Activated T-cell treated with anti-CD3 and anti-CD28 coated beads, Interleukin-2, amount 50 U/mL, for 24 hours (primary cell): ENCODE measurements at regions not wholly inside any gene's neighbourhood (a gene's known extent, or its start where the extent isn't known, plus 50 kb on each side); places are given as distances from the start of the nearest gene placed in this dataset.

Experiments
- DNase-seq: peaks from one replicate; pipeline ENCODE4 v3.0.0-alpha.2; 2020
- H3K27ac Mint-ChIP-seq: 2 replicates; pipeline ENCODE4 v1.8.0; 2020; ENCODE audit warnings: mild to moderate bottlenecking, mixed read lengths
- H3K27me3 Mint-ChIP-seq: 2 replicates; pipeline ENCODE4 v1.8.0; 2020; ENCODE audit warnings: mixed read lengths
- H3K36me3 Mint-ChIP-seq: 2 replicates; pipeline ENCODE4 v1.8.0; 2020; ENCODE audit warnings: low read depth, mixed read lengths
- H3K4me1 Mint-ChIP-seq: 2 replicates; pipeline ENCODE4 v1.8.0; 2020; ENCODE audit warnings: low read depth, mixed read lengths
- H3K4me3 Mint-ChIP-seq: 2 replicates; pipeline ENCODE4 v1.8.0; 2020; ENCODE audit warnings: mild to moderate bottlenecking, moderate library complexity, mixed read lengths
- H3K9me3 Mint-ChIP-seq: 2 replicates; pipeline ENCODE4 v1.8.0; 2020; ENCODE audit warnings: mixed read lengths

DNA sequence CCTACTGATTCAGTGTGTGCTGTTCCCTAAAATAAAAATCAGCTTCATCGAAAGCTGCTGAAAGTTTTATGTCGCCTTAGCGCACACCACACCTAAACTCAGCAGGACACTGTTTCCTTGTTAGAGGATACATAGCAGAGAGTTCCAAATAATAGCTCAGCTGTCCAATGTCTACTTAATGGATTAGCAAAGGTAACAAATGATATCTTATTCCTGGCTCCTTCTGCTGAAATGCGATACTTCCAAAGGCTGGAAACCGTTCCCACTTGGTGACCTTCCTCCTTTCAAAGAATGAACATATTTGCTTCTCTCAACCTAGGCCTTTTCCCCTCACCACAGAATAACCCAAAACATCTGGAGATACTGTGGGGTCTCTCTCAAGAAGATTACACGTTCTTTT, 189.5 kb upstream of the GMDS start:
- Mint-ChIP-seq H3K4me1 (no peaks in the 10 kb centered on the region), H3K9me3 (no peaks in the 10 kb centered on the region), H3K4me3 (no peak overlapping the region), H3K27ac (no peak overlapping the region), H3K36me3 (no peaks in the 10 kb centered on the region), H3K27me3 (no peaks in the 10 kb centered on the region)
- no peak for DNase-seq

DNA sequence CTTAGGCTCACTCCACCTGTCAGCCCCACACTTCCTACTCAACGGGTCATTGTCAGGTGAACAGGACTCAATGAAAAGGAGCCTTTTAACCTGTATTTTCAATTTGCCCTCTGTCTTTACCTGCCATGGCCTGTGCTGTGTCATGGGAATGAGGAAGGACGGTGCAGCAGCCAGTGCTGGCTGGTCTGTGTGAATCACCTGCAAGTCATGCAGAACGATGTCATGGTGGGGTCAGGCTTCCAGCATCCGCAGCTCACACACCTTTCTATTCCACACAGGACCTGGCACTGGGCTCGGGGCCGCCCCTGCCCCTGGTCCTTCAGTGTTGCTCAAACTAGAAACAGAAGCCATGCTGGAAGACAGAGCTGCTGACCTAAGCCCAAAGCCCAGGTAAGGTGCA, 188.7 kb upstream of the GMDS start:
- H3K27ac Mint-ChIP-seq, result no peak overlapping the region

DNA sequence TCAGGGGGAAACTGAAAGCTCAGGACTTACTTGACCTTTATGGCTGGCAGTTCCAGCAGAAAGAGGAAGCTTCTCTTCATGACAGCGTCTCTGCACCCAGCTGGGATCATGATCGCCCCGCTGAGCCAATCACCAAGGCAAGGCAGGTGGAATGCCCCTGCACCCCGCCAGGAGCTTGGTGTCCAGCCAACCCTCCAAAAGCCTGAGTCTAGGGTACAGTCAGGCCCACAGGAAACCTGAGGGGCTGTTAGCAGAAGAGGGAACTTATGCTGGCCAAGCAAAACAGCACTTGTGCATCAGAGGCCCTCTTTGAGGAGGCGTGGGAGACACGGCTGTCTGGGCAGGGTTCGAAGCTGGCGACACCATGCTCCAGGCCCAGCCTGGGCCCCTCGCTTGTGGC, 188.3 kb upstream of the GMDS start:
- Mint-ChIP-seq H3K27ac (no peak overlapping the region), H3K4me1 (no peaks in the 10 kb centered on the region), H3K36me3 (no peaks in the 10 kb centered on the region), H3K4me3 (no peak overlapping the region), H3K27me3 (no peaks in the 10 kb centered on the region), H3K9me3 (no peaks in the 10 kb centered on the region)
- no peak for DNase-seq

More for the DNA sequence above, 188.7 kb upstream of the GMDS start:
- H3K4me1 Mint-ChIP-seq, result no peaks in the 10 kb centered on the region
- no peaks in the 10 kb centered on the region for H3K9me3 Mint-ChIP-seq
- no peaks in the 10 kb centered on the region for H3K27me3 Mint-ChIP-seq
- DNase-seq, result no peak
- no peaks in the 10 kb centered on the region for H3K36me3 Mint-ChIP-seq
- no peak overlapping the region for H3K4me3 Mint-ChIP-seq

DNA sequence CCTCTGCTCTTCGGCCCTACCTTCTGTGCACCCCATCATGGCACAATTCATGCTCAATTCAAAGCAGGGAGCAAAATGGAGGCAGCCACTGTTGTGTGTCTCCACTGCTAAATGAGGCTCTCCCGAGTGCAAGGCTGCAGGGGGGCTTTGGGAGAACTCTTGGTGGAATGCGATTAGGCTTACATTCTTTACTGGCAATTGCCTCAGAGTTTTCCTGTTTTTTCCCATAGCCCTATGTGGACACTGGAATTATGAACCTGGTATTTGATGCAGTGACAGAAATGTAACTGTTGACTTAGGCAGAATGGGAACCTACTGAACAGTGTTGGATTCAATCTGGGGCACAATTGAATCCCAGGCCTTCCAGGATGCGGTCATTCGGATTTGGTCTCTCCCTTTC, 187.9 kb upstream of the GMDS start:
- no peak overlapping the region for H3K4me3 Mint-ChIP-seq
- H3K9me3 Mint-ChIP-seq, result no peaks in the 10 kb centered on the region
- no peaks in the 10 kb centered on the region for H3K27me3 Mint-ChIP-seq
- no peaks in the 10 kb centered on the region for H3K36me3 Mint-ChIP-seq
- H3K4me1 Mint-ChIP-seq, result no peaks in the 10 kb centered on the region
- DNase-seq, result no peak
- no peak overlapping the region for H3K27ac Mint-ChIP-seq

DNA sequence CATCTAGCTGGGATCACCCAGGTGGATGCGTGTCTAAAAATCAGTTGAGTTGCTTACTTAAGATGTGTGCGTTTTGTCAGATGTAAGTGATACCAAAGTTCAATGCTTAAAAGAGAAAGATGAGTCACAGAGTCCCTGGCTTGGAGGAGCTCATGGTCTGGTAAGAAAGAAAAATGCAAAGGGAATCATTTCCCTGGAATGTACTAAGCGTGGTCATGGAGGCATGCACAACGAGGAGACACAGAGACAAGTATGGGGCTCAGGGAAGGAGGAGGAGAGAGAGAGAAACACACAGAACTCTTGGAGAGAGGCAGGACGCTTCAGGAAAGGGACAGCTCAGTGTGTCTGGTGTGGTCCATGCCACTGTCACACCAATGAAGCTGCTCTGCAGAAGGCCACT, 186.9 kb upstream of the GMDS start:
- Mint-ChIP-seq H3K27ac (no peak overlapping the region), H3K36me3 (no peaks in the 10 kb centered on the region), H3K4me3 (no peak overlapping the region), H3K4me1 (no peaks in the 10 kb centered on the region), H3K9me3 (no peaks in the 10 kb centered on the region), H3K27me3 (no peaks in the 10 kb centered on the region)
- no peak for DNase-seq

DNA sequence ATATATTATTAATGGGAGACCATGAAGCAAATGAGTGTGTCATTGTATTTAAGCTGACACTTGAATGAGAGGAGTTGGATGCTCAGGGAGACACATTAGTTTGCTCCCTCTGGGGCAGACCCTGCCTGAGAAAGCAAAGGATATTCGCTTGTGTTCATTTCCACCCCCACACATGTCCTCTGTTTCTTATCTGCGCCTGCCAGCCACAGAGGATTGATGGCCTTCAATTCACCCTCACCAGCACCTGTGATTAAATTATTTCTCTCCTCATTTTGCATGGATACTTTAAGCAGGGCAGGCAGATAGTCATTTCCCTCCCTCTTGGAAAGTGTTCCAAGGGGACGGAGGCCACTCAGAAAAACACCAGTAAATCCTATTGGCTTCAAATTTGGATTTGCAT, 185.2 kb upstream of the GMDS start:
- no peak overlapping the region for H3K4me3 Mint-ChIP-seq
- H3K9me3 Mint-ChIP-seq, result no peaks in the 10 kb centered on the region

DNA sequence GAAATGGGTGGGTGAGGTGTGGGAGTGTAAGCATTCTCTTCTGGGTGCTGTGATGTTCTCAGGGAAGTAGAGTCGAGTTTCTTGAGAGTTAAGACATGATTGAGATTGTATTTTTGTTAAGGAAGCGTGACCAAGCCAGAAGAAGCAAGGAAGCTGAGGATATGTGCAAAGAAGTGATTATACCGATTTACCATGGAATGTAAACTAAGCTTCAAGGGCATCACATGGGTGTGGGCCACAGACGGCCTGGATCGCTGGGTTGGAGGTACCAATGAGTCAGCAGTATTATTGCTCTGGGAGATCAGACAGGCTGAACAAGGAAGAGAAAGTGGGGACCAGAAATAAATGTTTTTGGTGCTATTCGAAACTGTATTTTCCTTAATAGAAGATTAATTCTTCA, 184.1 kb upstream of the GMDS start:
- H3K27ac Mint-ChIP-seq, result no peak overlapping the region
- H3K4me1 Mint-ChIP-seq, result no peaks in the 10 kb centered on the region
- no peaks in the 10 kb centered on the region for H3K27me3 Mint-ChIP-seq
- no peaks in the 10 kb centered on the region for H3K9me3 Mint-ChIP-seq
- H3K36me3 Mint-ChIP-seq, result no peaks in the 10 kb centered on the region
- no peak for DNase-seq
- H3K4me3 Mint-ChIP-seq, result no peak overlapping the region

More for the DNA sequence above, 185.2 kb upstream of the GMDS start:
- no peaks in the 10 kb centered on the region for H3K36me3 Mint-ChIP-seq
- H3K27me3 Mint-ChIP-seq, result no peaks in the 10 kb centered on the region
- H3K27ac Mint-ChIP-seq, result no peak overlapping the region
- DNase-seq, result no peak
- H3K4me1 Mint-ChIP-seq, result no peaks in the 10 kb centered on the region

DNA sequence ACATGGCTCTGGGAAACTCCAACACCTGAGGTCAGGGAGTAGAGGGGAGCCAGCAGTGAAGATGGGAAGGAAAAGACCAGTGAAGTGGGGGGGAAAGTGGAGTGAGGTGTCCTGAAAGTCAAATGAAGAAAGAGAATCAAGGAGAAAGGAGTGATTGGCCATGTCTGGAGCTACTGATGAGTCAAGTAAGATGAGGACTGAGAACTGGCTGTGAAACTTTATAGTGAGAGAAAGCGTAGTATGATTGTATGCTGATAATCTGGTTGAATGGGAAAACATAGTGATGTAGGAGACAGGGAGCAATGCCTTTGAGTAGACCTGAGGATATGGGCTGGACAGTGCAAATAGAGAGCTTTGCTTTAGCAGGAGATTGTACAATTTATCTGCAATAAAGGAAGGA, 183.6 kb upstream of the GMDS start:
- H3K27me3 Mint-ChIP-seq, result no peaks in the 10 kb centered on the region

DNA sequence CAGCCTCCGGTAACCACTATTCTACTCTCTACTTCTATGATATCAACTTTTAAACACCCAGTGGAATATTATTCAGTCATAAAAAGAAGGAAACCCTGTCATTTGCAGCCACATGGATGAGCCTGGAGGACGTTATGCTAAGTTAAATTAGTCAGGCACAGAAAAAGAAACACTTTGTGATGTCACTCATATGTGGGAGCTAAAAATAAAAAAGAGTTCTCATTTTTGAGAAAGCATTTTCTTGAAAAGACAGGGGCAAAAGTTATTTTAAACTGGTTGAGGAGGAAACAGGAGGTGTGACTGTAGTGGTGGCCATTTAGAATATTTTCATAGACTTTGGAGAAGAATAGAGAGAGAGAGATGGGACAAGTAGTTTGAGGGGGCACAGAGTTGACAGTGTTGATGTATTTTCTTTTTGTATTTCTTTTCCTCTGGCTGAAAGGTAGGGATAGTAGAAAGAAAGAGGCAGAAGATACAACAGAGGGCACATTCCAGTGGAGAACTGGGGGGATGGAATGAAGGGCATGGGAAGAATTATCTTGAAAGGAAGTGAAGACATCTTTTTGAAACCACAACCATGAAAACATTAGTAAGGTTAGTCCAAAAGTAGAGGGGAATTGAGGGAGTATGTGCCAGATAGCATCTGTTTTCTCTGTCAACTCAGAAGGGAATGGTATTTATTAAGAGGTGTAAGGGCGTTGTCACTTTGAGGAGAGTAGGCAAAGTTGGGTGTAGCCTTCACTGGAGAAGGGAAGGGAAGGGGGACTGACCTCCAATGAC, 181.3 kb upstream of the GMDS start:
- Mint-ChIP-seq H3K27me3 (no peaks in the 10 kb centered on the region), H3K36me3 (no peaks in the 10 kb centered on the region), H3K4me3 (no peak overlapping the region), H3K9me3 (no peaks in the 10 kb centered on the region), H3K27ac (no peak overlapping the region), H3K4me1 (no peaks in the 10 kb centered on the region)
- no peak for DNase-seq

More for the DNA sequence above, 183.6 kb upstream of the GMDS start:
- no peak for DNase-seq
- Mint-ChIP-seq H3K36me3 (no peaks in the 10 kb centered on the region), H3K9me3 (no peaks in the 10 kb centered on the region), H3K4me3 (no peak overlapping the region), H3K27ac (no peak overlapping the region), H3K4me1 (no peaks in the 10 kb centered on the region)

DNA sequence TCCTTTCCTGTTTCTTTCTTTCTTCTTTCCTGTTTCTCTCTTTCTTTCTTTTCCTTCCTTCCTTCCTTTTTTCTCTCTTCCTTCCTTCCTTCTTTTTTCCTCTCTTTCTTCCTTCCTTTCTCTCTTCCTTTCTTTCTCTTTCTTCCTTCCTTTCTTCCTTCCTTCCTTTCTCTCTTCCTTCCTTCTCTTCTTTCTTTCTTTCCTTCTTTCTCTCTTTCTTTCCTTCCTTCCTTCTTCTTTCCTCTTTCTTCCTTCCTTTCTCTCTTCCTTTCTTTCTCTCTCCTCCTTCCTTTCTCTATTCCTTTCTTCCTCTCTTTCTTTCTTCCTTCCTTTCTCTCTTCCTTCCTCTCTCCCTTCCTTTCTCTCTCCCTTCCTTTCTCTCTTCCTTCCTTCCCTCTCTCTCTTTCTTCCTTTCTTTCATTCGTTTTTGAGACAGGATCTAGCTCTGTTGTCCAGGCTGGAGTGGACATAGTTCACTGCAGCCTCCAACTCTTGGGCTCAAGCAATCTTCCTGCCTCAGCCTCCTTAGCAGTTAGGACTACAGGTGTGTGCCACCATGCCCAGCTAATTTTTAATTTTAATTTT, 170.8 kb upstream of the GMDS start:
- H3K27ac Mint-ChIP-seq, result no peak overlapping the region
- H3K4me3 Mint-ChIP-seq, result no peak overlapping the region
- H3K27me3 Mint-ChIP-seq, result no peaks in the 10 kb centered on the region
- H3K4me1 Mint-ChIP-seq, result no peaks in the 10 kb centered on the region
- no peak for DNase-seq
- H3K9me3 Mint-ChIP-seq, result no peaks in the 10 kb centered on the region
- no peaks in the 10 kb centered on the region for H3K36me3 Mint-ChIP-seq

DNA sequence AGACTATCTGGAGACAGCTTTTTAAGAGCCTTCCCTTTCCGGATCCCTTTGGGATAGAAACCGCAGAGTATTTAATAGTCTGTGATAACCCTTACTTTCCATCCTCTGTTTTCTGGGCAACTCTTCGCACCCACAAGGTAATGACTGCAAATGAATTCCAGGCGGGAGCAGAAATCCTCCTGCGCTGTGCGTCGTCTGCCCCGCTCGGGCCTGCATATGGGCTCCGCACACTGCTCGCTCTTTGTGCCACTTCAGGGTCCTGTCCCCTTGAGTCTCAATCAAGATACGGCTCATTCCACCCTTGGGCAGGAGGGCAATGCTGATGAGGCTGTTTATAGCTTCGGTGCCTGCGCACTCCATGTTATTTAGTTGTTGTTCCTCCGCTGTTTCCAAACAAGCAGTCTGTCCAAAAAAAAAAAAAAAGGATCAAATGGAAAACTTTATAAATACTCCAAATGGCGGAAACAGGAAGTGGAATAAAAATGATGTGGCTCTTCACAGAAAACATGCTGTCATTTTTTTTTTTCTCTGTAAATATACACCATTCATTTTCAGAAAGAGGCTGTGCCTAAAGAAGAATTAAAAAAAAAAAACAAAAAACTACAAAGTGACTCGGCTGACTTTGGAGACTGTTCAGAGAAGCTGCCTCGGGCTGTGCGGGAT, 169.6 kb upstream of the GMDS start:
- Mint-ChIP-seq H3K4me3 (no peak overlapping the region), H3K36me3 (no peaks in the 10 kb centered on the region), H3K27ac (no peak overlapping the region), H3K9me3 (no peaks in the 10 kb centered on the region), H3K27me3 (no peaks in the 10 kb centered on the region), H3K4me1 (no peaks in the 10 kb centered on the region)
- no peak for DNase-seq

DNA sequence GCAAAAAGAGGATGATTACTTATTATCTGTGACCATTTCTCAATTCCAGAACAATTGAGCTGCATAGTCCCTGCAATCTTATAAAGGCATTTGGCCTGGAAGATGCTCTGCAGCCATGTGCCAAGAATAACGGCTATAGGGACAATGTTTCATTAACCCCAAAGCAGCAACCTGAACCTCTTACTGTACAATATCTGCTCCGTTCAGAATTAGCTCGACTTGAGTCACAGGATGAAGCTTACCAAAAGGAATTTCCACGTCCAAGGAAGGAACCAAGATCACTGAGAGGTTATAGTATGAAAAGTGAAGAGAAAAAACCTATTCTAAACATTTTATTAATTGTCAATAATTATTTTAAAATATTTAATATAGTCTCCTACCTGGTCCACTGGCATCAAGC, 167.3 kb upstream of the GMDS start:
- no peak overlapping the region for H3K4me3 Mint-ChIP-seq
- H3K27me3 Mint-ChIP-seq, result no peaks in the 10 kb centered on the region
- no peaks in the 10 kb centered on the region for H3K9me3 Mint-ChIP-seq
- no peaks in the 10 kb centered on the region for H3K36me3 Mint-ChIP-seq
- H3K4me1 Mint-ChIP-seq, result no peaks in the 10 kb centered on the region
- H3K27ac Mint-ChIP-seq, result no peak overlapping the region
- no peak for DNase-seq

DNA sequence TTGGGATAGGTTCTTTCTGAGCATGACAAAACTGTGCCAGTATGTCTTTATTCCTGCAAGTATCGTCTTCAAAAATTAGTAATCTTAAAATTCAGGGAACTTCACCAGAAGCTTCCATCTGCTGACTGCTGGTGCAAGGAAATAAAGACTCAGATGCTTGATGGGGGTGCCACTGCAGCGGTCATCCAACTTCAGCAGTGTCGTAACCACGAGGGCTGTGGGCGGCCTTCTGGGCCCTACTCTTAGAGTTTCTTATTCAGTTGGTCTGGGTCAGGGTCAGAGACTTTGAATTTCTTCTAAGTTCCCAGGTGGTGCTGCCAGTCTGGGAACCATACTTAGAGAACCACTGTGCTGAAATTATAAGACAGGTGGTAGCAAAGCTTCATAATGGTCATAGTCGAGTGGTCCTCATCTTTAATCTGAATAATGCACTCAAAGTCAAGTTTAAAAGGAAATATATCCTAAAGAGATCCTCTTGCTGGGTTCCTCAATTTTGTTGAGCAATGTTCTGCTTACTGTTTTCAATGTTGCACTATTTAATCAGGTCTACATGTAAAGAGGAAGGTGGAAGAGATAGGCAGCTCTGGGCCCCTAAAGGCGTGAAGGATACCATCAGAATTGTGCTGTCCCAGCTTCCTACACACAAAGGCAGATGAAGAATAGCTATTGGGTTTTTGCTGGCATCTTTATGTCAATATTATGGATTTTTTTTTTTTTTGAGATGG, 165.4 kb upstream of the GMDS start:
- H3K9me3 Mint-ChIP-seq, result no peaks in the 10 kb centered on the region
- no peaks in the 10 kb centered on the region for H3K4me1 Mint-ChIP-seq
- H3K4me3 Mint-ChIP-seq, result no peak overlapping the region
- no peak overlapping the region for H3K27ac Mint-ChIP-seq
- DNase-seq, result no peak
- H3K27me3 Mint-ChIP-seq, result no peaks in the 10 kb centered on the region
- no peaks in the 10 kb centered on the region for H3K36me3 Mint-ChIP-seq

DNA sequence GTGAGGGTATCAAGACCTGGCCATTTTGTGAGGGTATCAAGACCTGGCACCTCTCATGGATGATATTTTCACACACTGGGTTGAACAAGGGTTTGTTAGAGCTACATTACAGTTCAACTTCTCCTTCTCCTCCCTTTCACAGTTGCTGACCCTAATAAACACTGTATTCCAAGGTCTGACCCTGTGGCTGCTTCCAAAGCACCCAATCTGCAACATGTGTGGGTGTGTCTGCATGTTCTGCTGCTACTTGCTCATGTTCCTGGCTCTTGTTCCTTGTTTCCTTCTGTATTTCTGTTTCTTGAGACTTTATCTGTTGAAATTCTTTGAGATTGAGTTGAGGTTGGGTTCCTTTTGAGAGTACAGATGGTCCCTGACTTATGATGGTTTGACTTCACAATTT, 162.1 kb upstream of the GMDS start:
- Mint-ChIP-seq H3K27me3 (no peaks in the 10 kb centered on the region), H3K4me3 (no peak overlapping the region), H3K36me3 (no peaks in the 10 kb centered on the region), H3K4me1 (no peaks in the 10 kb centered on the region), H3K9me3 (no peaks in the 10 kb centered on the region), H3K27ac (no peak overlapping the region)
- DNase-seq, result no peak
